GM21825 (cell line): ENCODE measurements at regions not wholly inside any gene's neighbourhood (a gene's known extent, or its start where the extent isn't known, plus 50 kb on each side); places are given as distances from the start of the nearest gene placed in this dataset.

Experiments used
- ATAC-seq: cut with Tn5 transposase; IDR thresholded peaks from one replicate; pipeline ENCODE4 v1.9.1; 2021; ENCODE audit warnings: mild to moderate bottlenecking, moderate library complexity; ENCODE audit not compliant: unreplicated experiment

DNA sequence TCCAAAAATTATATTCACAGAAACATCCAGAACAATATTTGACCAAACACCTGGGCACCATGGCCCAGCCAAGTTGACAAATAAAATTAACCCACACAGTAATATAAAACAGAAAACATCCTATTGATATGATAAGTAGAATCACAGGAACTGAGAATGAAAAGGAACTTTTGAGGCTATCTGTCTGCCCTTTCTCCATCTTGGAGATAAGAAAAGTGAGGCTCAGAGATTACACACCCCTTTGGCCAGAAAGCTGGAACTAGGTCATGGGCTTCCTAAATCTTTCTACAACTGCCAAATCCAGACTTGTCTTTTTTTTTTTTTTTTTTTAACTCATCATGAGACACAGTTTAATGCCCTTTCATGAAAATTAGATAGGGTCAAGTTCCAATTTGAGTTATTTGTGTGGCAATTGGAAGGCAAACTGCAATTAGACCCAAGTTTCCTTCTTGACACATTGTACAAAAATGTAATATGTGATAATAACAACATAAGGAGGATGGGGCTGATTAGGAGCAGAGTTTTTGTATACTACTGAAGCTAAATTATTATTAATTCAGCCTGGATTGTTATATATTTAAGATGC, 137.2 kb downstream of the RPL22L1 start:
- ATAC-seq: no peak

DNA sequence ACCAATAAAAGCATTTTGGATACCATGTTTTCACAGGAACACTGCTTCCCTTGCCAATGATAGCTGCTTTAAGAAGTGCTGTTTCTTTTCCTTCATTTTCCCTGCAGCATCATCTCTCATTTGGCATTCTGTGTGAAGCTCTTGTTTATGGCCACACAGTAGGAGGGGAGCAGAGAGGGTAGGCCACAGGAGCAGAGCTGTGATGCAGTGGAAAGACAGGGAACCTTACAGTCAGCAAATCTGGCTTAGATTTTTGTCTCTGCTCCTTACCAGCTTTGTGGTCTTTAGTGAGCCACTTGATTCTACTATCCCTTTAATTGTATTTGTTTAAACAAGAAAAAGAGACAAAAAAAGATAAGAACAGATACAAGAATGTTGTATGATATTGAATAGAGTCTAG, 138.7 kb downstream of the RPL22L1 start:
- ATAC-seq: no peak

DNA sequence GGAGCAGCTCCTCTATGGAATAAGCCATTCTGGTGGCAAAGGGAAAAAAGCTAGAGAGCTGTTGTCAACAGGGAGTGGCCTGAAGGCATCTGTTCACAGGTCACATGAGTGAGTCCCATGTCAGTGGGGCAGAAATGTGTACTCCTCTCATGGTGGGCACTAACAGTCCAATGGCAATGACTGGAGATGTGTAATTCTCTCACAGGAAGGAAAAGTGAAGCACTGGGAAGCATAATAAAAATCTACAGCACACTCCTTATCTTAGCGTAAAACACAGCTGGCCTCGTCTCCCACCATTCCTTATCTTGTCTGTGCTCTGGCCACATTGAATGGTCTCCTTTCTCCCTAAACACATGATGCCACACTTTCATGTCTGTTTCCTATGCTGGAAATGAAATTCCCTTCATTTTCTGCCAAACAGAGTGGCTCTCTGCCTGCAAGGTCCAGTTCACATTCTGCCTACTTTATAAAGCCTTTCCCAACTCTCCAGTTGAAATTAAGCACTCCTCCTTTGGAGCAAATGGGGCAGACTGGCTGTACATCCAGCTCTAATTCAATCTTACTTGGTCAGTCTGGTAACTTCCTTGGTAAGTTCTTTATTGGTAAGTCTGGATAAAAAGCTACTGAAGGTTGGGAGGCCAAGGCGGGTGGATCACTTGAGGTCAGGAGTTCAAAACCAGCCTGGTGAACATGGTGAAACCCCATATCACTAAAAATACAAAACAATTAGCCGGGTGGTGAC, 139.8 kb downstream of the RPL22L1 start:
- no peak for ATAC-seq

DNA sequence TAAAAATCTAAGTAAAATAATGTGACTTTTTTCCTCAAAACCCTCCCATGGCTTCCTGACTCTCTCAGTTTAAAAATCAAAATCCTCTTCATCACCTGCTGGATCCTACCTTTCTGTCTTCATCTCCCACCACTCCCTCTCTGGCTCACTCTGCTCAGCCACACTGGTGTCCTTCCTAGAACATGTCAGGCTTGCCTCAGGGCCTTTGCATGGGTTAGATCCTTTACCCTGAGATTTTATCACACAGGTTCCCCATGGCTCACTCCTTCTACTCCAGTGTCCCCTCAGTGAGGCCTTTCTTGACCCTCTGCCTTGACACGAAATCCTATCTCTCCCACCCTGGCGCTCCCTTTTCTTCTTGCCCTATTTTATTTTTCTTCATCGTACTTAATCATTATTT, 141.8 kb downstream of the RPL22L1 start:
- ATAC-seq: no peak

- no peak for ATAC-seq
Measured at GRCh38 chr3:170727754-170728153, 141.9 kb upstream of the SLC7A14 start.

- ATAC-seq: no peak
Measured at GRCh38 chr3:170726976-170727661, 141.2 kb upstream of the SLC7A14 start.

DNA sequence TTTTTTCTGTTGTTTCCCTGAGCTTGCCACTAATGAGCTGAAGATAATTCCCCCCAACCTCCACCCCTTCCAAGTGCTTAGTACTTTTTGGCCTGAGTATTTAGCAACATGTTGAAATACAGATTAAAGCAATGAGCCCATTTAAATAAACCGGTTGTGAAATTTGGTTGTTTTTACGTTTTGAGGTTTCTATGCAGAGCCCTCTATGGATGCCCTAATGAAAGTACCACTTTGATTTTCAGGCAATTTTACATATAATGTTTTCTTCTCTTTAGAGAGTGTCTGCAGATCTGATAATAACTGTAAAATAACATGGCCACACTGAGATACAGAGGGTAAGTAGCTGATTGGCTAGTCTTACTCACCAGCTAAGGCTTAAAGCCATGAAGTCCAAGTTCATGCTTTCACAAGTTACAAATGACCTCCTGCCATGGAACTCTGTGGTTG, 139.4 kb upstream of the SLC7A14 start:
- no peak for ATAC-seq

DNA sequence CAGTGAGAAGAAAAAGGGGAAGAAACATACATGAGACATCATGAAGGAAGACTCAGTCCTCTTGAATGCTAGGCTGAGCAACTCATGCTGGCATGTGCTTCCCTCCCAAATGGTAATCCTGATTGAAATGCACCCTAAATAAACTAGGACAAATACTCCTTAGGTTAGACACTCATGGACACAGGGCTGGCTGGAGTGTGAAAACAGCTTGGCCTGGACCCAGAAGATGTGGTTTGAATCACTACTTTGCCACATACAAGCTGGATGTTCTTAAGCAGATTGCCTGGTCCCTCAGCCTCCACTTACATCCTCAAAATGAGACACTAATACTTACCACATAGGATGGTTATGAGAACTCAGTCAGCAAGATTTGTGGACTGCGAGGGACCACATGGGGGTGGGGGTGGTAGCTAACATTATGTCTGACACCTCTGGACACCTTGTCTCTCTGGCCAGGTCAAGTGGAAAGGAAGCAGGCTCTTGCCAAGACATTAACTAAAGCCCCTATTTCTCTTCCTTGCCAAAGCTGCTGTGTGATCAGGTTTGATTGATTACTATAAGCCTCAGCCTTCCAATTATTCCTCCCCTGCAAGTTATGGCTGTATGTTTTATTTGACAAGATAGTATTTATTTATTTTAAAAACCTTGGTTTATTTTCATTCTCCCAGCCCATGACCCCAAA, 138.9 kb upstream of the SLC7A14 start:
- no peak for ATAC-seq

GRCh38 chr3:170723241-170723640, 137.4 kb upstream of the SLC7A14 start:
- no peak for ATAC-seq

DNA sequence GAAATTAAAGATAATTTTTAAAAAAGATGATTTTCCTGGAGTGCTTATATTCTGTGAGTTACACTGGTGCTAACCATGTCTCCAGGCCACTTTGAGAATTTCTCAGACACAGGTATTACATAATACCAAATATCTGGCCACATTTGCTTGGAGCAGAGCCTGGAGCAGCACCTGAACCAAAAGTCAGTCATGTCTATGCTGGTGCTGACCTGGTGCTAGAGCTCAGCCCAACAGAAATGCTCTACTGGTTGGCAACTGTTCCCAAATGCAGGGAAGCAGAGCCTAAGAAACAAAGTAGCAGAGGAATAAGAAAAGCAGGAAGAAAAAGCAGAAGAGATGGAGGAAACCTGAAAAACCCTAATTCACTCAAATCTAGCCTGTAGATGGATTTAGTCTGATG, 135.7 kb upstream of the SLC7A14 start:
- no peak for ATAC-seq

GRCh38 chr3:170719300-170719699, 133.4 kb upstream of the SLC7A14 start:
- ATAC-seq: no peak

GRCh38 chr3:170718848-170719247, 133.0 kb upstream of the SLC7A14 start:
- ATAC-seq: no peak

- ATAC-seq: no peak
Measured at GRCh38 chr3:170717410-170718402, 131.8 kb upstream of the SLC7A14 start.

- no peak for ATAC-seq
Measured at GRCh38 chr3:170716172-170716805, 130.4 kb upstream of the SLC7A14 start.

- ATAC-seq: no peak
Measured at GRCh38 chr3:170714562-170715535, 129.0 kb upstream of the SLC7A14 start.

GRCh38 chr3:170714122-170714521, 128.2 kb upstream of the SLC7A14 start:
- ATAC-seq: no peak

DNA sequence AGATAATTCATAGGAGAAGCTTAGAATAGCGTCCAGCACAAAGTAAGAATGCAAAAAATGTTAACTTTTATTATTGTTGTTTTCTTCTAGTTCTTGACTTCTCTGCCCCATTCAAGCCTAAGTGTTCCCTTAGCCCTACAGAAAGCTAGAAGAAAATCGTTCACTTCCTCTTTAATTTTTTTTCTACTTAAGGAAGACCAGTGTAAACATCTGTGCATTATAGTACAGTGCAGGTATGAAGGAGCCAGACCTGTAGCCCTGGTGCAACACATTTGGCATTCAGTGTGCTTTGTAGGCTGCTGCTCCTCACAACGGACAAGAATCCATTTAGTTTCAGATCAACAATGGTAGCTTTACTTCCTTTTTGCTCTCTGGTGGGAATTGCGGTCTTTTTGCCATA, 127.8 kb upstream of the SLC7A14 start:
- no peak for ATAC-seq

DNA sequence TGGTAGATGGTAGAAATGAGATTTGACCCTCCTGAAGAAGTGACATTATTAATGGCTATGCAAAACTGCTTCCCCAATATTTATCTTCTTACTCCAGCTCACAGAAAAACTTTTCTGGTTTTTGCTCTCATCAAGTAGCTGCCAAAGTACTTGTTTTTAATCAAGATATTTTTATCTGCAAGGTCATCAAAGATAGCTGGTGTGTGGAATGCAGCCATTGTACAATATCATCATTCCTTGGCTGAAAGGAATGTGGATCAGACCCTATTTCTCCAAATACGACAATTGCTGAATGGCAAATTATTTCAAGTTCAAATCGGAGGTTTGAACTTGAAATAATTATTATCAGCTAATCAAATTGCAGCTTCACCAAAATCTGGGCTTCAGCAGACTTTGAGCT, 126.9 kb upstream of the SLC7A14 start:
- no peak for ATAC-seq

DNA sequence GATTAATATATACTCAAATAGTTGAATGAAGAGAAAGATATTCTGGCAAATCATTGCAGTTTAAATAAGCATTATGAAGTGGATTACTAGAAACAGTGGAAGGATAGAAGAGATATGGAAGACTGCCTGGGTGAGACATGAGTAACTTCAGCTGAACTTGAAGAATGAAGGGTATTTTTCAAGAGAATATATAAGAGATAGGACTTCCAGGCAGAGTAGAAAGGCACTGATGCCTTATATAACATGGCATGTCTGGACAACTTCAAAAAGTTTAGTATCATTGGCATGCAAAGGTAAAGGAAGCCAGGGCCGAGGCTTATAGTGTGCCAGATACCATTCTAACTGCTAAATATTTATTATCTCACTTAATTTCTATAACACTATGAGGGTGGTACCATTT, 126.5 kb upstream of the SLC7A14 start:
- no peak for ATAC-seq
